Renal cortical epithelial cell (primary cell): ENCODE measurements at regions not wholly inside any gene's neighbourhood (a gene's known extent, or its start where the extent isn't known, plus 50 kb on each side); places are given as distances from the start of the nearest gene placed in this dataset.
"Not testable (repeated sequence)": the region's sequence is repeated elsewhere in the genome, so short reads cannot be mapped to it uniquely, and the experiment has no call there.

Source experiments
- DNase-seq: peaks from one replicate; pipeline ENCODE4 v3.0.0-alpha.2; 2011; ENCODE audit warnings: low read depth

DNA sequence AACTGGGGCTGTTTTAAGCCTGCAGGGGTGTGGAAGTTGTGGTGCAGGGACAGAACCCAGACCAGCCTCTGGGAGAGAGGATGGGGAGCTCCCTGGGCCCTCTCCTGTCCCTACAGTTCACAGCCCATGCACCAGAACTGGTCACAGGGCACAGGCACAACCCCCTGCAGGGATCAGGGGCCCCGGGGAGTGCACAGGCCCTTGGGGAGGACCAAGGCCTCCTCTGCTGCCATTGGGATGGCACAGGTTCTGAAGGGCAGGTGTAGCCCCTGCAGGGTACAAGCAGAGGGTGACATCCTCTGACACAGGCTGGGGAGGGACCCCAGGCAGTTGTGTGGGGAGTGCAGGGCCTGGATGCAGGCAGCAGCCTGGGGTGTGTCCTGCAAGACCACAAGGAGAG lies 66.4 kb upstream of the SFSWAP start:
- DNase-seq = no peak

DNA sequence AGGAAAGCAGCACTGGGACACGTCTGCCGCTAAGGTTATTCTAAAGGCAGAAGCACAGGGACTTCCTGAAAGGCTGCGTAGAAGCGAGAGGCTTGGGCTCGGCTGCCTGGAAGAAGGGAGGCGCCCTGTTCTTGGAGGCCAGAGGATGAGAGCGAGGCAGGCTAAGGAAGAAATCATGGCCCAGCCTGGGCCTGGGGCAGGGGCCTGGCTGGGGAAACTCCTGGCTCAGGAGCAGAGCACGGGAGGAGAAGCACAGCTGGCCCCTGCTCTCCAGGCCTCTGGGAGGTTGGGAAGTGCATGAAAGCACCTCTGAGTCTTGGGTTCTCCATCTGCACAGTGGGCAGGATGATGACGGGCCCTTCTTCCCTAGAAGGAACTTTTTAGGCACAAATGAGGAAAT lies 66.0 kb upstream of the SFSWAP start:
- not testable (repeated sequence) for DNase-seq

DNA sequence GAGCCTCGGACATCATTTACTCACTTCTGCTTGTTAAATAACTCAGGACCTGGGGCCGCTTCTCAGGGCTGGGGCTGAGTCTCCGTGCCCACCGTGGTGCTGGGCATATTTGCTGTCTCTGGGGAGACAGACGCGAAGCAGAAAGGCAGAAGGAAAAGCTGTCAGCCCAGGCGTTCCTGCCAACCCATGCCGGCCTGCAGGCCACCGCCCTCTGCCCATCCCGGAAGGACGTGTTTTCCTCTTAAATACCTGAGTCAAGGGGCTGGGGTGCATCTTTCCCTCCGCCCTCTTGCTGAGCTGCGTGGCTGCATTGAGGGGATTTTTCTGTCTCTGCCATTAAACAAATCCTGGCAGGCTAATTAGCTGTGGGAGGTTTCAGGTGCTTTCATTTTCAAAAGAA lies 65.3 kb upstream of the SFSWAP start:
- DNase-seq = not testable (repeated sequence)

DNA sequence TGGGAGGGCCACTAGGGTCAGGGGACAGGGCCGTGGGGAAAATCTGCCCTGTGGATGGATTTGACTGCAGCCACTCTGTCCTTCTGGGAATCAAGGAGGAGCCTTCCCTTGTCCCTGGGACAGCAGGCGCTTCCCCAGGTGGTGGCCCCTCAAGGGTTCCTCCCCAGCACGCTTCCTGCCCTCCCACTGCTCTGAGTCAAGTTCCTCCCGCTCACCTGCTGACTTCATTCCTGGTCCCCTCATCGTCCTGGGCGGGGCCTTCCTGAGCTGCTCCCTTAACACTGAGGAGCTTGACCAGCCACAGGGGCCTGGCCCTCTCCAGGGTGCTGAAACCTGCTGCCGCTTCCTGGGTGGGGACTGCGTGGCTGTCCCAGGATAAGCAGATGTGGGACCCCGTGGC lies 64.4 kb upstream of the SFSWAP start:
- DNase-seq = not testable (repeated sequence)

DNA sequence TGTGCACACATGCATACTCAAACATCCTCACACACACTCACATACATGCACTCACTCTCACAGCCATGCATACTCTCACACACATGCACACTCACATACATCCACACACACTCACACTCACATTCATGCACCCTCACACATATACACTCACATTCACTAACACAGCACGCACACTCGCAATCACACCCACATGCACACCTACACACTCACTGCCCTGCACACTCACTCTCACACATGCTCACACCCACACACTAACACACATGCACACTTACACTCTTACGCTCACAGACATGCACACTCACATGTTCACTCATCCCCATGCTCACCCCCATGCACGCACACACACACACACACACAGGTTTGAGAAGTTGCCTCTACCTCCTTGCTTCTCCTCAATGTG lies 63.2 kb upstream of the SFSWAP start:
- DNase-seq = no peak

DNA sequence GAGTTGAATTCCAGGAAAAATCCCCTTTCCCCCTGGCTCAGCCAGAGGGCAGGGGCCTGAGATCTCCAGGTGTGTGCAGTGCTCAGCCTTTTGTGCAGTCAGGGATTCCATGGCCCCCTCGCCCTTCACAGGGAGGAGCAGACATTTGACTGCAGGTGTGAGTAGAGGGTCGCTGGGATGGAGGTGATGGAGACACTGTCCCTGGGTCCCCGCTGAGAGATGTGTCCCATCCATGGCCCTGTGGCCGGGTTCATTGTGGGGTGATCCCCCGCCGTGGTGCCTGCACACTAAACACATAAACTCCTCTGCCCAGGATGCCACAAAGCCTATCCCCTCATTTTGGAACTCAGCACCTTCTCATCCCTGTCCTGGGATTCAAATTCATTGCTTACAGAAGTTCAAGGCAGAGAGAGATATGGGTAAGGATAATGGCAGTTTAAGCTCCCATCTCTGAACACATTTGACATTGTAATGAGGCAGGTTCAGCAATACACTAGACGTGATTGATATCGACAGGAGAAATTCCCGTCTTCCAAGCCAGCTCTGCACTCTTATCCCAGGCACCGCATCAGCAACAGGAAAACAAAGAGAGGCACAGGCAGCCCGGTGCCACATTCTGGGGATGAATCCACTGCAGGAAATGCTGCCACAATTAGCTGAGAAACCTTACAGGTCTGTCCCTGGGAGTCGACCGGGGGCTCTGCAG lies 55.3 kb upstream of the SFSWAP start:
- not testable (repeated sequence) for DNase-seq

DNA sequence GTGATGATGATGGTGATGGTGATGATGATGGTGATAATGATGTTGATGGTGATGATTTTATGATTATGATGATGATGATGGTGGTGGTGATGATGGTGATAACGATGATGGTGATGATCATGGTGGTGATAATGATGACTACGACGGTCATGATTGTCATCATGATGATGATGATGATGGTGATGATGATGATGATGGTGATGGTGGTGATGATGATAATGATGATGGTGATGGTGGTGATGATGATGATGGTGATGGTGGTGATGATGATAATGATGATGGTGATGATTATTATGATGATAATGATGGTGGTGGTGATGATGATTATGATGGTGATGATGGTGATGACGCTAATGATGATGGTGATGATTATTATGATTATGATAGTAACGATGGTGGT lies 54.1 kb upstream of the SFSWAP start:
- DNase-seq = not testable (repeated sequence)

DNA sequence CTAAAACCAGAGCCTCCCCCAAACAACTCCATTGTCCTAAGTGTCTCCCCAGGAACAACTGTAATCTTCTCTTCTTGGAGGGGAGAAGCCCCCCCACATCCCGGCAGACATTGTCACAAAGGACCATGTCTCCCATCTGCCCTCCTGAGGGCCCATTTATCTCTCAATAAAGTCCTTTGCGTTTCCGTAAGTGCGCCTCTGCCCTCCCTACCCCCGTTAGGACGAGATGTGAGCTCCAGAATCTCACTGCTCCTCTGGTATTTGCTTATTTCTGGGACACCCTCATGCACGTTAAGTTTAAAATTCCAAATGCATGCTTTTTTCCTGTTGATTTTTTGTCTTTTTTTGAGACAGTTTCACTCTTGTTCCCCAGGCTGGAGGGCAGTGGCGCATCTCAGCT lies 52.3 kb upstream of the SFSWAP start:
- DNase-seq = not testable (repeated sequence)

DNA sequence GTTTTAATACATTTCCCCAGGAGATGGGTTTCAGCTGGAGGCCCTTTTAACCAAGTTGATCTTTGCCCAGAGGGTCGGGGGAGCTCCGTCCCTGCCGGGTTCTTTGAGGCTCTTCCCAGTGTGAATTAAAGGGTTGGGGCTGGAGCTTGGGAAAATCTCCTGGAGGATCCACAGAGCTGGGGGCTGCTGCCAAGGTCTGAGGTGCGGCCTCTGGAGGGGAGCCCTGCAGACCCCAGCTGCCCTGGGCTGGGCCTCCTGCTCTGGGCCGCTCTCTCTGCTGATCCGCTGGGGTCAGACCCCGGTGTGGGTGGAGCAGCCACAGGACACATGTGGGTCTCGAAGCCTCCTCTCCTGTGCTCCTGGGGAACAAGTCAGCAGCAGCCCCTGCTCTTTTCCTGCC lies 51.4 kb upstream of the SFSWAP start:
- not testable (repeated sequence) for DNase-seq

DNA sequence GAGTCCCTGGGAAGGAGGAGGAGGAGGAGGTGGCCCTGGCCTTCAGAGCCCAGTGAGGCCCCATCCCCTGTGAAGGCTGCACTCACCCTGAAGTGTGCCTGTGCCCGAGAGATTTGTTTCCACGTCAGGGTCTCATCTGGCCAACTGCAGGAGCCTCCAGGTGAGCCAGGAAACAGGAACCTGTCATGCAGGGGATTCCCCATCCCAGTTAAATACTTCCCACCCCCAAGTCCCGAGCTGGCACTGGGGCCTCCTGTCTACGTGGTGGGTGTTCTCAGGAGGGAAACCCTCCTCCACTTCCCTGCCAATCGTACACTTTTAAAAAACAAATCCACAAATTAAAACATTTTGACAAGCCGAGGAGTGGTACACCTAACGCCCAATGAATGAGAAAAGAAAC lies 50.9 kb upstream of the SFSWAP start:
- not testable (repeated sequence) for DNase-seq

DNA sequence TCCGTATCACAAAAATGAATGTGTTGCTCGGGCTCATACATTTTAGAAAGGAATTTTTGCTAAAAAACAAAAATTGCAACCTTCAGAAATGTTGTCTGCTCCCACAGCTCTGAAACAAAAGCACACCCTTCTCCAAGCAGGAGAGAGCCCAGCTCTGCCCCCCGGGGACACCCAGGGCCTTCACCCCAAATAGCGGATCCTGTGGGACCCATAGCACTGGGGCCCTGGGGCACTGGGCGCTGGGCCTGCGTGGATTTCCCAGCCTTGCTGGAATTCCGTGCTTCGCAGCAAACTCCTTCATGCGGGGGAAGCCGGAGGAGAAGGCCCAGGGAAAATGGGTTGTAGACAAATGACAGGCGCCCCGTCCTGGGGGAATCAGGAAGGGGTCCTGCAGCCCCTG lies 50.5 kb upstream of the SFSWAP start:
- not testable (repeated sequence) for DNase-seq
